HK-2 (cell line): ENCODE measurements at regions not wholly inside any gene's neighbourhood (a gene's known extent, or its start where the extent isn't known, plus 50 kb on each side); places are given as distances from the start of the nearest gene placed in this dataset.

Experiments used
- DNase-seq: peaks from one replicate; pipeline ENCODE4 v3.0.0-alpha.2; 2018; ENCODE audit not compliant: unreplicated experiment

- no peak for DNase-seq
Measured at GRCh38 chr1:199109160-199109559, 470.3 kb downstream of the PTPRC start.

DNA sequence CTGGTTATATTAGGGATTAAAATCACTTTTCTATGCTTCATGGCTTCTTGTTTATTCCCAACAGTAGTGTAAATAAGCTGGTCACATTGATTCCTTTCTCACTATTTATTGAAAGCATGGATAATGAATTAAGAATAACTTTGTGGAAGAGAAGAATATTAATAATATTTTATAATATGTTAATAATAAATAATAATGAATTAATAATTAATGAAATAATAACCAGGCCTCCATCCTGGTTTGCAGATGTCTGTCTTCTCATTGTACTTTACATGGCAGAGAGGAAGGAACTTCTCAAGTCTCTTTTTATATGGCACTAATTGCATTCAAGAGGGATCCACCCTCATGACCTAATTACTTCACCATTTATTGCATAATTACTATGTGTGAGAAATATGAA, 473.5 kb downstream of the PTPRC start:
- no peak for DNase-seq

DNA sequence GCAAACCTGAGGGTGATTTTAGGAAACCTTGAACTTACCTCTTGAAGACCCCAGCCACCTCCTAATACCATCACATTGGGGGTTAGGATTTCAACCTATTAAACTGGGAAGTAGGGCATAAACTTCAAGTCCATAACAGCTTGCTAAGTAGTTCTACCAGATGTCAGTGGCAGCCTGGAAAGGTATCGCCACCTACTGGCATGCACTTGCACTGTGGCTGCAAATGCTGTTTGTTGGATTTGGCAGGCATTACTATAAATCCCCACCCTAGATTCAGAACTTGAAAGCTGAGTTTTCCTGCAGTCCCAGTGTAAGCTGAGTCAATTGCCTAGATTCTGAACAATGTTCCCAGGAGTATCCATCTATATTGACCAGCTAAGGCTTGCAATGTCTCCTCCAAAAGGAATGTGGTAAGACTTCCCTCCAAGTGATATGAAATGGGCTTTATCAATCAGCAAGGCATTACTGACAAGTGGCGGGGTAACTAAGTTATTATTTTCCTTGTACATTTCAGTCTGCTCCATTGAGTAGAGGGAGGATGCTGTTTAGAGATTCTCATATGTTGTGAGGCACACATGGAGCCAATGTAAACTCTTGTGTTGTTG, 474.5 kb downstream of the PTPRC start:
- peak; percentile 41 for DNase-seq

GRCh38 chr1:199116488-199116887, 477.6 kb downstream of the PTPRC start:
- no peak for DNase-seq

- DNase-seq = no peak
Measured at GRCh38 chr1:199121047-199121446, 482.2 kb downstream of the PTPRC start.

DNA sequence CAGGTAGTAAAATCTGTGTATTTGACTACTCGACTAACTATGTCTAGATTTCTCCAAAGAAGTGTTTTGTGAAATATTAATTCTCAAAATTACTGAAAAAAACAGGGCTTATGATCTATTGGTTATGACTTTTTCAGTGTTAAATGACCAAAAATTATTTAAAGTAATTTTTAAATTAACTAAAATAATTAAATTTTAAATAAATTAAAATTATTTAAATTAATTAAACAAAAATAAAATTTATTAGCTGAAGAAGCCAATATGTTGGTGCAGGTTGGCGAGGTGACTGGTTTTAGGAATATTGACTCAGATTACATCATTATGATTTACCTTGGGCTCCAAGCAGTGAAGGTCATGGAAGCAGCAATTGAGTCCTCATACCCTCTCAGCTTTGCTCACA, 483.2 kb downstream of the PTPRC start:
- no peak for DNase-seq

DNA sequence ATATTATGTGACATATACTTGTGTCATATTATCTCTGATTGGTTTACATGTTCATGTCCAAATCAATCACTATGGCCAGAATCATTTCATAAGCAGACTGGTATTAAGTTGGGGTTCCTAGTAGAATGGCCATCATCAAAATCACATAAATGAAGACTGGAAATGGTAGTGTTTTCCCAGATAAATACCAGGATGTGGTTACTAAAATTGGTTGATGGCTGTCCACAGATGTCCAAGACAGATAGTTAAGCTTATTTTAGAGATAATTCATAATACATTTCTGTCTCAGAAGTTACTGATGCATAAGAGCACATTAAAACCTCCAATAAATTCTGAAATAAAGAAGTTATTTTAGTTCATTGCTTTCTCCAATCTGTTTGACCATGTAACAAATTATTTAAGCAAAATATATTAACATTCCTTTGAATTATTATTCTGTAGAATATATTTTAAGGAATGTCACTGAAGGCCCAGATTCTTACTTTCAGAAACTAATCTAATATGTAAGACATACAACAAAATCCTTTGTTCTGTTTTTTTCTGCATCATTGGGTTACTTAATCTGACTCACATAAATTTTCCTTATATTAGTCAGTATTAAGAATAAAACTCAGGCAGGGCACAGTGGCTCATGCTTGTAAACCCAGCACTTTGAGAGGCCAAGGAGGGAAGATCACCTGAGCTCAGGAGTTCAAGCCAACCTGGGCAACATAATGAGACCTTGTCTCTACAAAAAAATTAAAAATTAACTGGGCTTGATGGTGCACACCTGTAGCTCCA, 483.9 kb downstream of the PTPRC start:
- DNase-seq = peak; percentile 3

GRCh38 chr1:199123615-199124014, 484.8 kb downstream of the PTPRC start:
- no peak for DNase-seq

GRCh38 chr1:199124351-199124750, 485.5 kb downstream of the PTPRC start:
- DNase-seq = no peak

- DNase-seq = no peak
Measured at GRCh38 chr1:199129247-199129646, 490.4 kb downstream of the PTPRC start.

GRCh38 chr1:199132006-199132405, 493.2 kb downstream of the PTPRC start:
- DNase-seq = no peak

DNA sequence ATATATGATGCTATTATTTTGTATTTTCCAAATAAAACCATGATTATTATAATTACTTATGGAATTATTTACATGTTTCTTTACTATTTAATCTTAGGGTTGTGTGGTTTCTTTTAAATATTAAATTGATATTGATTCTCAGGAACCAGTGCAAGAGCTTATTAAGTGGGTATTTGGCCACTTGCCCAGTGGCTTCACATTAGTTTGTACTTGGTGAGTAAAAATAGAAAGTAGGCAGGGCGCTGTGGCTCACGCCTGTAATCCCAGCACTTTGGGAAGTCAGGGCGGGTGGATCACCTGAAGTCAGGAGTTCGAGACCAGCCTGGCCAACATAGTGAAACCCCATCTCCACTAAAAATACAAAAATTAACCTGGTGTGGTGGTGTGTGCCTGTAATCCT, 497.1 kb downstream of the PTPRC start:
- no peak for DNase-seq

- DNase-seq = no peak
Measured at GRCh38 chr1:199138061-199138460, 499.2 kb downstream of the PTPRC start.

- no peak for DNase-seq
Measured at GRCh38 chr1:199149591-199149990, 510.8 kb downstream of the PTPRC start.

DNA sequence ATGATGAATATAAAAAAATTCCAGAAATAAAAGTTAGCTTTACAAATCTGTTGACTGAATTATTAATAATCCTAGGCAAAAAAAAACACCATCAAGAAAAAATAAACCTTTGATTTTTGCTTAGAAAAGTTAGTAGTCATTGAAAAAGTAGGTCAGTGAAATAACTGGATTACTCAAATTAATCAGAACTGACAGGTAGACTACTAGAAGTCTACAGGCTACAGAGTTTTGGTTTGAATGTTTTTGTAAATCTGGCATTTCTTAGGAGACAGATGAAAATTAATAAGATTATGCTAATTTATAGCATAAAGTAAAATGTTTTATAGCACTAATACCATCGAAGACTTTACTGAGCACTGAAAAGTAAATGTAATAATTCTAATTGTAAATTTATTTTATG, 511.9 kb downstream of the PTPRC start:
- no peak for DNase-seq

GRCh38 chr1:199151634-199152425, 513.0 kb downstream of the PTPRC start:
- no peak for DNase-seq

DNA sequence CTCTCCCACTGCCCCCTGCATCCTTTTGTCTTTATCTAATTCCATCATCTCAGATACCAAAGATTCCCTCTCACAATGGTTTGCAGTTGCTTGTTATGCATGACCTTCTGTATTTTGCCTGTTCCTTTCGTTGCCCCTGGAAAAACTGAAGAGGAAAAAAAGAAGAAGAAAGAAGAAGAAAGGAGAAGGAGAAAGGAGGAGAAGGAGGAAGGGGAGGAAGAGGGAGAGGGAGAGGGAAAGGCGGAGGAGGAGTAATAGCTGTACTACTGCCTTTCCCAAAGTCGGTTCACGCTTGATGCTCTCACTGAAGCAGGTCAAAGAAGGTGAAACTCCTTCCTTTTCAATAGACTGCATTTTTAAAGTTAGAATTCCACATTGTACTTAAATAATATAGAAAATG, 513.8 kb downstream of the PTPRC start:
- DNase-seq = no peak

DNA sequence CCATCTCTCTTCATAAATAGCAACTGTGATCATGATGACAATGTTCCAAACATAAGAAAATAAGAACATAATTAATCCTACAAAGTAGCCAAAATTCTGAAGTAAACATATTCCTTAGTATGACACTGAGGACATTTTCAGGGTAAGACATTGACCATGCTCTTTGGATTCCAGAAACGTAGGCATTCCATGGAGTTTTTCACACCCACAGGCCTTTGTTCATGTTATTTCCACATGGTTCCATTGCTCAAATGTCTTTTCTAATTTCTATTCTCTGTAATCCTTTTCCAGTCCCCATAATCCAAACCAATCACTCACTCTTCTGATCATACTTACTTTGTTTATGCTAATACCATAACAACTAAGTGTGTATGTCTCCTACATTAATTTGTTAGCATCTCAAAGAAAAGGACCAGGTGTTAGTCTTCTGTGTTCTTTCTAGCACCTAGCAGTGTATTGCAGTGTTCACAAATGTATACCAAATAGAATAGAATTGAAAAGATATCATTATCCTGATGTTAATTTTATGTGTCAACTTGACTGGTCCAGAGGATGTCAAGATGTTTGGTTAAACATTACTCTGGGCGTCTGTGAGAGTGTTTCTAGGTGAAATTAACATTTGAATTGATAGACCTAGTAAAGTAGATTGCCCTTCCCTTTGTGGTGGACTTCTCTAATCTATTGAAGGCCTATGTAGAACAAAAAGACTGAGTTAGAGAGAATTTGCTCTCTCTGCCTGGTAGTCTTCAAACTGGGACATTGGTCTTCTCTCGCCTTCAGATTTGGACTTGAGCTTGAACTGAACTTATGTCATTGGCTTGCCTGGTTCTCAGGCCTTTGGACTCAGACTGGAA, 516.6 kb downstream of the PTPRC start:
- DNase-seq = no peak

DNA sequence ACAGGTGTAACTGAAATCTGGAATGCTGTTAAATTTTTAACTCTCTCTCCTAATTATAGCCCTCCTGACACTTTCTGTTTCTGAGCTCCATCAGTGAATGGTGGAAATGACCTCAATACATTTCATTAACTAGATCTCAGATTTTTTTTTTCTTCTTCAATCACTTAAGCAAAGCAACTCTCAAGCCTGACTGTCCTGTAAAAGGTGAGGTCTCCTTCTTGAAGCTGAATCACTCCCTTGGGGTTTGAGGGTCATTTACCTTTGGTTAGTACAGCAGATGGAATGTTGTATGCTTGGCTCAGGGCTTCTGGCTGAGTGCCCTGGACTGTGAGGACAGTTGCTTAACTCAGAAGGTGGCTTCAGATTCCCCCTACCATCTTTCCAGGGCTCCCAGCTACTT, 518.7 kb downstream of the PTPRC start:
- DNase-seq = peak; percentile 36

- no peak for DNase-seq
Measured at GRCh38 chr1:199160521-199161318, 521.9 kb downstream of the PTPRC start.

DNA sequence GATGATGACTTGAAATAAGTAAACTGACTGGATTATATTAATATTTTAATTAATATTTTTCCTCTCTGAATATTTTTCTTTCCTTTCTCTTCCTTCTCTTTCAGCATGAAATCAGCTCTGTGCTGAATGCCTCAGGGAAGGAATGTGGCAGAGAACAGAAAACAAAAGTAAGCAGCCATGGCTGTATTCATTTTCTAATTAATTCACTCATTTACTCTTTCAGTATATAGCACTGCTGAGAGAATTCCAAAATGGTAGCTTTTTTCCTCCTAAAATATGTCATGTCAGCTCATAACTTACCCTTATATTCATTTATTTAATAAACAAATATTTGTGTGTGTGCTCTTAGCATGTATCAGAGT, 522.5 kb downstream of the PTPRC start:
- DNase-seq = no peak
